Stimulated activated CD4-positive, alpha-beta T cell treated with anti-CD3 and anti-CD28 coated beads, Interleukin-12 subunit alpha, Interleukin-12 subunit beta, amount 100 ng/mL, for 4 hours (primary cell): ENCODE measurements at regions not wholly inside any gene's neighbourhood (a gene's known extent, or its start where the extent isn't known, plus 50 kb on each side); places are given as distances from the start of the nearest gene placed in this dataset.
"Not testable (repeated sequence)": the region's sequence is repeated elsewhere in the genome, so short reads cannot be mapped to it uniquely, and the experiment has no call there.

Source experiments
- DNase-seq: peaks from one replicate; pipeline ENCODE4 v3.0.0-alpha.2; 2020

GRCh38 chr4:4048227-4048626, 178.5 kb downstream of the OTOP1 start:
- DNase-seq: not testable (repeated sequence)

- DNase-seq: not testable (repeated sequence)
These were observed 175.9 kb downstream of the OTOP1 start for GRCh38 chr4:4050781-4051180.

GRCh38 chr4:4052933-4053332, 173.8 kb downstream of the OTOP1 start:
- not testable (repeated sequence) for DNase-seq

- DNase-seq: not testable (repeated sequence)
These were observed 169.5 kb downstream of the OTOP1 start for GRCh38 chr4:4057226-4057625.

GRCh38 chr4:4084171-4084570, 142.6 kb downstream of the OTOP1 start:
- not testable (repeated sequence) for DNase-seq

GRCh38 chr4:4089716-4090419, 136.9 kb downstream of the OTOP1 start:
- not testable (repeated sequence) for DNase-seq

GRCh38 chr4:4090720-4091119, 136.0 kb downstream of the OTOP1 start:
- DNase-seq: not testable (repeated sequence)

GRCh38 chr4:4092159-4092558, 134.6 kb downstream of the OTOP1 start:
- DNase-seq: not testable (repeated sequence)

GRCh38 chr4:4099610-4100009, 127.1 kb downstream of the OTOP1 start:
- DNase-seq: not testable (repeated sequence)

GRCh38 chr4:4106923-4107322, 119.8 kb downstream of the OTOP1 start:
- DNase-seq: not testable (repeated sequence)

GRCh38 chr4:4107411-4108107, 119.2 kb downstream of the OTOP1 start:
- DNase-seq: peak; percentile 80

- DNase-seq: not testable (repeated sequence)
These were observed 111.3 kb downstream of the OTOP1 start for GRCh38 chr4:4115381-4115780.

- DNase-seq: not testable (repeated sequence)
These were observed 109.8 kb downstream of the OTOP1 start for GRCh38 chr4:4116901-4117300.

GRCh38 chr4:4134368-4134767, 92.4 kb downstream of the OTOP1 start:
- not testable (repeated sequence) for DNase-seq

GRCh38 chr4:4136621-4137020, 90.1 kb downstream of the OTOP1 start:
- DNase-seq: not testable (repeated sequence)
